AG10803 (cell line): ENCODE measurements at regions not wholly inside any gene's neighbourhood (a gene's known extent, or its start where the extent isn't known, plus 50 kb on each side); places are given as distances from the start of the nearest gene placed in this dataset.

ENCODE experiments used
- DNase-seq: peaks from one replicate; pipeline ENCODE4 v3.0.0; 2010; ENCODE audit warnings: low read depth
- H3K4me3 ChIP-seq: 2 replicates; pipeline ENCODE4 v1.5.1; 2011; ENCODE audit warnings: mild to moderate bottlenecking, low read length, control low read depth
- TF ChIP-seq, protein P1 (sequence below): conservative IDR thresholded peaks from 2 replicates; pipeline ENCODE4 v1.5.1; 2011; ENCODE audit warnings: mild to moderate bottlenecking, low read length, control low read depth, inconsistent platforms

DNA sequence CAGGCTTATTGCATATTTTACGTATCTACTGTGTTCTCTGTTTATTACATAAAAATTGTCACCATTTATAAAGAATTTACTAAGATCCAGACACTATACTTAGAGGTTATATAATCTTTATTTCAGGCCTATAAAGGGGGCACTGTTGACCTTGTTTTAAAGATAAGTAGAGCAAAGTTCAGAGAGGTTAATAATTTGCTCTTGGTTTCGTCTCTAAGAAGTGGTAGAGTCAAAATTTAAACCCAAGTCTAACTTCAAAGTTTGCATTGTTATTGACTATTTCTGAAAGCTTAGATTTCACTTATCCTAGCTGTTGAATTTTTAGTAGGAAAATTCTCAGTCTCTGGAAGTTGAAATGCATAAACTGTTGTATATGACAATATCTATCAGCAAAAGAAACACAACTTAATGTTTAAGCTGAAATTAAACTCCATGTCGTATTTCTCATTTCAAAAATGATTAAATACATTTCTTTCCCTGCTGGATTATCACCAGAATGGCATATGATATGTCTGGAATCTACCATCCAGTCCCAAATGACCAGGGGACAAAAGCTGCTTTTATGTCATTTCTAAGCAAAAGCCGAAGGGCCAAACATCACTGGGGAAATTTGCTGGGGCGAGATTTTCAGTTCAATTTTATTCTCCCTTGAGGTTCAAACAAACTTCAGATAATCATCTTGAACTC lies 138.4 kb downstream of the SLC7A11 start:
- DNase-seq: no peak
- H3K4me3 ChIP-seq: no peak overlapping the region

DNA sequence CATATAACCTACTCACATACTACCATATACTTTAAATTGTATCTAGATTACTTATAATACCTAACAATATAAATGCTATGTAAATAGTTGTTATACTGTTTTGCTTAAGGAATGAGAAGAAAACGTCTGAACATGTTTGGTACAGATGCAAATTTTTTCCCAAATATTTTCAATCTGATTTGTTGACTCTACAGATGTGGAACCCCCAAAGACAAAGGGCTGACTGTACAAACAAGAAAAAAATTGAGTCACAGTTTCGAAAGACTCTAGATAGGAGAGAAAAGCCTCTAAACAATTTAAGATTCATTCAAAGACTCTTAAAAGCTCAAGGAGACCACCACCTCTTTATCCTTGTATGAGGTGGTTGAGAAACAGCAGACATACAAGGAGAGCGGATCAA lies 142.8 kb downstream of the SLC7A11 start:
- H3K4me3 ChIP-seq: no peak overlapping the region
- TF ChIP-seq, protein P1, sequence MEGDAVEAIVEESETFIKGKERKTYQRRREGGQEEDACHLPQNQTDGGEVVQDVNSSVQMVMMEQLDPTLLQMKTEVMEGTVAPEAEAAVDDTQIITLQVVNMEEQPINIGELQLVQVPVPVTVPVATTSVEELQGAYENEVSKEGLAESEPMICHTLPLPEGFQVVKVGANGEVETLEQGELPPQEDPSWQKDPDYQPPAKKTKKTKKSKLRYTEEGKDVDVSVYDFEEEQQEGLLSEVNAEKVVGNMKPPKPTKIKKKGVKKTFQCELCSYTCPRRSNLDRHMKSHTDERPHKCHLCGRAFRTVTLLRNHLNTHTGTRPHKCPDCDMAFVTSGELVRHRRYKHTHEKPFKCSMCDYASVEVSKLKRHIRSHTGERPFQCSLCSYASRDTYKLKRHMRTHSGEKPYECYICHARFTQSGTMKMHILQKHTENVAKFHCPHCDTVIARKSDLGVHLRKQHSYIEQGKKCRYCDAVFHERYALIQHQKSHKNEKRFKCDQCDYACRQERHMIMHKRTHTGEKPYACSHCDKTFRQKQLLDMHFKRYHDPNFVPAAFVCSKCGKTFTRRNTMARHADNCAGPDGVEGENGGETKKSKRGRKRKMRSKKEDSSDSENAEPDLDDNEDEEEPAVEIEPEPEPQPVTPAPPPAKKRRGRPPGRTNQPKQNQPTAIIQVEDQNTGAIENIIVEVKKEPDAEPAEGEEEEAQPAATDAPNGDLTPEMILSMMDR: no peak
- DNase-seq: no peak

More for the DNA sequence above, 138.4 kb downstream of the SLC7A11 start:
- TF ChIP-seq, protein P1: no peak

DNA sequence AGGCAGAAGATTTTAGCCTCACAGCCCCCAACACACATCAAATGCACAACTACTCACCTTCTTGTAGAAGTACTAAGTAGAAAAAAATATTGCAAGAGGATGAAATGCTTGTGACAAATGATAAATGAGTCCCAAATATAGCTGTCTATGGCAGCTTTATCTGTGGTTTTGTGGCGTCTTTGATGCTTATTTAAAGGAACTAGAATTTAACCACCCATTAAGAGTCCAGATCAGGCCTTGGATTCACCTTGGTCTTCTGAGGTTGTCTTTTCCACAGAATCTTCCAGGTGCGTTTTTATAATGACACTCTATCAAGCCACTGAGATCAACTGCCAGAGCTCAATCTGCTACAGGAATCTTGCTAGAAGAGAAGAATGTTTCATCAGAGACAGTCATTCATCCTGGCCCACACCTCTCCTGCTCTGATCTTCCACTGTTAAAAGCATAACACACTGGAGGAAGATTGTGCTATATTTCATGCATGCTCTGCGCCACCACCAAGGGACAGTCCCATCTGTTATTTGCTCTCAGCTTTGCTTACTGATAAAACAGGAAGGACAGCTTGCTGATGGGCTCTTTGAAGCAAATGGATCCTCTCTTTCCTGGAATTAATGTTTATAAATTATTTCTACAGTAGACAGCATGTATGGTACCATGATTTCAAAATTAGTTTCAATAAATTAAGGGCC lies 144.1 kb downstream of the SLC7A11 start:
- TF ChIP-seq, protein P1: no peak
- no peak for DNase-seq
- no peak overlapping the region for H3K4me3 ChIP-seq

DNA sequence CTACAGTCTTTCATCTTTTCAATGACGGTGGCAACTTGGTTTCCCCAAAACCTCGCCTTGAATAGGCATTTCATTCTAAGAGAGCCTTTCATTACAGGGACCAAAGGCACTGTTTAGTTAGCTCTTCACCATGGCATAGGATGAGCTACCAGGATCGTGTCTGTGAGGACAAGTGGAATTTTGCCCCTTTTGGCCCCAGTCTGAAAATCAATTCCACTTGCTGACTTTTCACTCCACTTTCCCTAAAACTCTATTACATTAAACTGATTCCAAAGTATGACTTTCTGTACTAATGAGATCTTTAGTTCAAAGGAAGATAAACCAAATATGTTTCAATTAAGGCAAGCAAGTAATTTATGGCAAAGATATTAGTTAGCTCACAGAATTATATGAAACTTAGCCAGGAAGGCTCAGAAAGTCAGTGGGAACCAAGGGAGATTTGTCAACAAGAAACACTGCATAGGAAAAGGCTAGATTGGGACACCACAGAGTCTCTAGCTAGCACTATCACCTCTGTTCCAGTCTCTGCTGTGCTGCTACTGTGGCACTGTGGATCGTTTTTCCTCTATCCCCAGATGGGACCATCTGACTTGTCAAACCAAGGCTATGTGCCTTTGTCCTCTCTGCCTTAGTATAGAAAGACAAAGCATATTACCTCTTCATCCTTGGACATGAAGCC lies 145.6 kb downstream of the SLC7A11 start:
- H3K4me3 ChIP-seq: no peak overlapping the region
- no peak for DNase-seq
- TF ChIP-seq, protein P1: no peak

DNA sequence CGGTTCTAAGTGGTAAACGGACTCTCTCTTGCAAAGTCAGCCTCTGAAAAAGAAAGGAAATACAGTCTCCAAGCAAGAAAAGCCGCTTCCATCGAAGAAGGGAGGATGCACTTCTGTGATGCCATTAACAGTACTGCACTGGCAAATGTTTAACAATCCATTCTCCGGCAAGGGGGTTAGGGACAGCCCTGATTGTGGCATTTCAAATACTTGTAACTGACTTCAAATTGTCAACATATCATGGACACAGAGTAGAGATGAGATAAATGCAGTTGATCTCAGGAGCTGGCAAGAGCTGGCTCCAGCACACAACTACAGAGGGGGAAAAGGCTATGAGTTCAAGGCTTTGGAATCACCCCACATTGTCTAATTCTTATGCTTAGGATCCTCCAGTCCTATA lies 146.8 kb downstream of the SLC7A11 start:
- TF ChIP-seq, protein P1: no peak
- no peak overlapping the region for H3K4me3 ChIP-seq
- DNase-seq: no peak

DNA sequence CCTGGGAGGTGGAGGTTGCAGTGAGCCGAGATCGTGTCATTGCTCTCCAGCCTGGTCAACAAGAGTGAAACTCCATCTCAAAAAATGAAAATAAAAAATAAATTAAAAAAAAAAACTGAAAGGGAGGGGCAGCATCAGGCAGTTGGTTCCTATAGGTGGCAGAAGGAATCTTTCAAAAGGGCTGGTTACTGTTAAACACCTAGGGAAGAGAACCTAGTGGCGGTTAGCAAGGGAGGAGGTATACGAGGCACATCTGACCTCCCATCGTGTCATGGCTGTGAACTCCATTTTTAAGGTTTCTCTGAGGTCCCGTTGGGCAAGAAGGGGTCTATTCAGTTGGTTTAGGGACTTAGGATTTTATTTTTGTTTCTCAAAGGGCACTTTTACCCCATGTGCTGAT lies 150.1 kb downstream of the SLC7A11 start:
- DNase-seq: no peak
- H3K4me3 ChIP-seq: no peak overlapping the region
- TF ChIP-seq, protein P1: no peak
